Left ventricle myocardium inferior (tissue), 1 donor: ENCODE measurements at regions not wholly inside any gene's neighbourhood (a gene's known extent, or its start where the extent isn't known, plus 50 kb on each side); places are given as distances from the start of the nearest gene placed in this dataset.

ENCODE experiments used
- DNase-seq: peaks from one replicate; pipeline ENCODE4 v3.0.0-alpha.2; 2020
- H3K27ac ChIP-seq: fragments of 200-600 bp; replicated peaks from 2 replicates; pipeline ENCODE4 v1.8.0; 2021
- H3K27me3 ChIP-seq: fragments of 200-600 bp; 2 replicates; pipeline ENCODE4 v1.8.0; 2021; ENCODE audit warnings: low read depth
- H3K36me3 ChIP-seq: fragments of 200-600 bp; 2 replicates; pipeline ENCODE4 v1.8.0; 2021
- H3K4me1 ChIP-seq: fragments of 200-600 bp; 2 replicates; pipeline ENCODE4 v1.8.0; 2021
- H3K4me3 ChIP-seq: fragments of 200-600 bp; 2 replicates; pipeline ENCODE4 v1.8.0; 2021; ENCODE audit warnings: mild to moderate bottlenecking, moderate library complexity
- H3K9me3 ChIP-seq: fragments of 200-600 bp; replicated peaks from 2 replicates; pipeline ENCODE4 v1.8.0; 2021
- intact Hi-C: fragments of 100-400 bp; cut with micrococcal nuclease; formaldehyde crosslinking; loops from one replicate; pipeline ENCODE4 v1.11.0; 2022
- TF ChIP-seq, protein P1 (sequence below): fragments of 200-600 bp; IDR thresholded peaks from 2 replicates; pipeline ENCODE4 v1.8.0; 2021; ENCODE audit warnings: antibody characterized with exemption, mild to moderate bottlenecking, borderline replicate concordance
- donor health status: DM: no; HTN: yes; CAD: no; lungs with severe emphysema.

DNA sequence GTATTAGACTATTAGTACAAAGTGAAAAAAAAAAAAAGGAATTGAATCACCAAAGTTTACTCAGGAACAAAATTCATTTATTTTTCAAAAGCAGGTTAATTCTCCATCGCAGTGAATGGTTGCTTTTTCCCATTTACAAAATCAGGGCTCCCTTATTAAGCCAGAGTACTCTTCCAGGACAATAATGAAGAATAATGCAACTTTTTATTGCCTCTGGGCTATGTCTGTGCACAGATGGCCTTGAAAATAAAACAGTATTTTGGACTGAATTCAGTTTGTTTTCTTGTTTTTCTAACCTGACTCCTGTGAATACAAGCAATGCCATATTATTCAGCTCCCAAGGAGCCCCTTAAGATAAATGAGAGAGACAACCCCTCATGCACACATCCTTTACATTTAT, 246.8 kb downstream of the KCNS3 start:
- H3K9me3 ChIP-seq: no peaks in the 10 kb centered on the region
- DNase-seq: no peak
- no peaks in the 10 kb centered on the region for H3K4me1 ChIP-seq
- no peak overlapping the region for H3K27ac ChIP-seq
- no peaks in the 10 kb centered on the region for H3K36me3 ChIP-seq
- H3K27me3 ChIP-seq: peaks cover 9% of the 10 kb centered on the region
- TF ChIP-seq, protein P1, sequence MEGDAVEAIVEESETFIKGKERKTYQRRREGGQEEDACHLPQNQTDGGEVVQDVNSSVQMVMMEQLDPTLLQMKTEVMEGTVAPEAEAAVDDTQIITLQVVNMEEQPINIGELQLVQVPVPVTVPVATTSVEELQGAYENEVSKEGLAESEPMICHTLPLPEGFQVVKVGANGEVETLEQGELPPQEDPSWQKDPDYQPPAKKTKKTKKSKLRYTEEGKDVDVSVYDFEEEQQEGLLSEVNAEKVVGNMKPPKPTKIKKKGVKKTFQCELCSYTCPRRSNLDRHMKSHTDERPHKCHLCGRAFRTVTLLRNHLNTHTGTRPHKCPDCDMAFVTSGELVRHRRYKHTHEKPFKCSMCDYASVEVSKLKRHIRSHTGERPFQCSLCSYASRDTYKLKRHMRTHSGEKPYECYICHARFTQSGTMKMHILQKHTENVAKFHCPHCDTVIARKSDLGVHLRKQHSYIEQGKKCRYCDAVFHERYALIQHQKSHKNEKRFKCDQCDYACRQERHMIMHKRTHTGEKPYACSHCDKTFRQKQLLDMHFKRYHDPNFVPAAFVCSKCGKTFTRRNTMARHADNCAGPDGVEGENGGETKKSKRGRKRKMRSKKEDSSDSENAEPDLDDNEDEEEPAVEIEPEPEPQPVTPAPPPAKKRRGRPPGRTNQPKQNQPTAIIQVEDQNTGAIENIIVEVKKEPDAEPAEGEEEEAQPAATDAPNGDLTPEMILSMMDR: no peak
- no peak overlapping the region for H3K4me3 ChIP-seq
- intact Hi-C loops: no loop called here

DNA sequence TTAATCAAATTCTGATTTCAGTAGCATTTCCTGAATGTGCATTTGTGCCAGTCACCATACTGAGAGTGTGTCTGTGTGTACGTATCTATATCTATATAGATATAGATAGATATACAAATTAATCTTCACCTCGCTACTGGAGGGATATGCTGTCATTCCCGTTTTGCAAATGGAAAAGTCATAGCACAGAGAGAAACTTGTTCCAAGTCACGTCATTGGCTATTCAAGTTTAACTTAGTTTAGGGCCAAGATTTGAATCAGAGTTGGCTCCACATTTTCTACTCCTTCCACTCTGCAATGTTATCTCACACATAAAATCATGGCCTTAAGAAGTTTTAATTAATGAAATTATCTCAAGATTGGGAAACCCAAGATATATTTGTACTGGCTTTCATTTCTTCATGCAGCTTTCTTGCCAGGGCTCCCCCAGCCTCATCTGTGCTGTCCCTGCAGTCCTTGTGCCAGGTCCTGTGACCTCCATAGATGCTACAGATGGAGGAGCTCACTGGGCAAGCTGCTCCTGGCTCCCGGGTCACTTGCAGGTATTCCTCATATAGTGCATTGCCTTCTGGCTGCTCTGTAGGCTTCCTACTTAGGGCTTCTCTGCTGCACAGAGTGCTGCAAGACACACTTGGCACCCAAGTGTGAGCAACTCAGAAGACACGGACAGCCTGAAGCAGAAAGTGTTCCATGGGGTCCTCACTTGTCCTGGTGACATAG, 245.8 kb downstream of the KCNS3 start:
- Histone ChIP-seq H3K36me3 (no peaks in the 10 kb centered on the region), H3K9me3 (no peaks in the 10 kb centered on the region), H3K4me3 (no peak overlapping the region), H3K4me1 (no peaks in the 10 kb centered on the region), H3K27ac (no peak overlapping the region), H3K27me3 (peaks cover 2% of the 10 kb centered on the region)
- TF ChIP-seq, protein P1: no peak
- intact Hi-C loops: no loop called here
- DNase-seq: no peak

DNA sequence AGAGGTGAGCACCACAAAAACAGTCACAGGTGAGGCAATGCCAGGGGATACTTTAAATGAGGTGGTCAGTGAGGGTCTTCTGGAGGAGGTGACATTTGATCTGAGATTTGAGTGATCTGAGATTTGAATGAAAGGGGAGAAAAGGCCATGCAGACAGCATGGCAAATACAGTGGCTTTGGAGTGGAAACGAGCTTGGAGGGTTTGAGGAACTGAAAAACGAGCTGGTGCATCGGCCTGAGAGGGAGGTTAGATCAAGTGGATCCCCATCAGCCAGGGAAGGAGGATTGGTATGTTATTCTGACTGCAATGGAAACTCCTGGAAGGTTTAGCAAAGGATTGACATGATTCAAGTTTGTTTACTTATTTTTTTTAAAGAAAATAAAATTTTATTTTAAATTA, 245.1 kb downstream of the KCNS3 start:
- intact Hi-C loops: no loop called here

DNA sequence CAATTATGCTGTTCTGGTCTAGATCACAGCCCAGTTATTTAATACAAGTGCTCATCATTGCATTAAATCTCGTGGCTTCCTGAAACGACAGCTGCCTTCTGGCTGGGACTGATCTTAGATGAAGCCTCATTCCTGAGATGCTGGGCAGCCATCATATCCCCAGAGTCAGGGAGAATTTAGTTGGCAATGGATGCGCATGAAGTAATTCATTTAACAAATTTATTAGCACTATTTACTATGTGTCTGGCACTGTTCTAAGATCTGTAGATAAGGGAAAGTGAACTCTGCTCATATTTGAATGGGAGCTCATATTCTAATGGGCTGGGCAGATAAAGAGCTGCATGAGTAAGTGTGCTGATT, 244.7 kb downstream of the KCNS3 start:
- Histone ChIP-seq H3K4me1 (no peaks in the 10 kb centered on the region), H3K27me3 (no peaks in the 10 kb centered on the region), H3K27ac (no peak overlapping the region), H3K4me3 (no peak overlapping the region), H3K36me3 (no peaks in the 10 kb centered on the region), H3K9me3 (no peaks in the 10 kb centered on the region)
- intact Hi-C loops: no loop called here
- no peak for DNase-seq
- TF ChIP-seq, protein P1: no peak

More for the DNA sequence above, 245.1 kb downstream of the KCNS3 start:
- TF ChIP-seq, protein P1: no peak
- Histone ChIP-seq H3K4me1 (no peaks in the 10 kb centered on the region), H3K27ac (no peak overlapping the region), H3K4me3 (no peak overlapping the region), H3K36me3 (no peaks in the 10 kb centered on the region), H3K27me3 (no peaks in the 10 kb centered on the region), H3K9me3 (no peaks in the 10 kb centered on the region)
- no peak for DNase-seq

DNA sequence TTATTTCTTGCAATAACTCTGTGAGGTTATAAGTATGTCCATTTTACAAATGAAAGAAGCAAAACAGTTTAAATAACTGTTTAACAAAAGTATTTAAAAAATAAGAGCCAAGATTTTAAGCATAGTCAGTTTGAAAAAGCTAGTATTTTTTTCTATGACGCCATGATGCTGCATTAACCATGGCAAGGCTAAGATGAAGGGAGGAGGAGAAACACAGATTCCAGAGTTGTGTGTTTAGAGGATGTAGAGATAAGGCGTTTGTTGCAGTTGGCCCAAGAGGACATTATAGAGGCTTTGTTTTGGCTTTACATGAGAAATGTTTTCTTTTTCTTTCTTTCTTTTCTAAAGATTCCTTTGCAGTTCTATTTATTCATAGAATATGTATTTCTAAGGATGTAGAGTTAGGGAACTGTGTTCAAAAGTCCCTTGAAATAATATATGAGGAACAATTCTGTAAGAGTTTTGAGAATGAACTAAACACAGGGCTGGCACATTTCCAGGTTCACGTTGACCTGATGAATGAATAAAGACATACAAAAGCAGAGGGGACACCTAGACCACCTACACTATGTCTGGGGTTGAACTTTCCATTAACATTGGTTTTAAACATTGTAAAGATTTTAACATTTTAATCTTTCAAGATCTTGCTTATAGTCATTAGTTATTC, 244.2 kb downstream of the KCNS3 start:
- DNase-seq: no peak
- Histone ChIP-seq H3K4me3 (no peak overlapping the region), H3K4me1 (no peaks in the 10 kb centered on the region), H3K27me3 (no peaks in the 10 kb centered on the region), H3K36me3 (no peaks in the 10 kb centered on the region), H3K27ac (no peak overlapping the region), H3K9me3 (no peaks in the 10 kb centered on the region)
- intact Hi-C loops: no loop called here
- TF ChIP-seq, protein P1: no peak
